ENCODE measurements at regions not wholly inside any gene's neighbourhood (a gene's known extent, or its start where the extent isn't known, plus 50 kb on each side); places are given as distances from the start of the nearest gene placed in this dataset.
"Not testable (repeated sequence)": the region's sequence is repeated elsewhere in the genome, so short reads cannot be mapped to it uniquely, and the experiment has no call there.

DNA sequence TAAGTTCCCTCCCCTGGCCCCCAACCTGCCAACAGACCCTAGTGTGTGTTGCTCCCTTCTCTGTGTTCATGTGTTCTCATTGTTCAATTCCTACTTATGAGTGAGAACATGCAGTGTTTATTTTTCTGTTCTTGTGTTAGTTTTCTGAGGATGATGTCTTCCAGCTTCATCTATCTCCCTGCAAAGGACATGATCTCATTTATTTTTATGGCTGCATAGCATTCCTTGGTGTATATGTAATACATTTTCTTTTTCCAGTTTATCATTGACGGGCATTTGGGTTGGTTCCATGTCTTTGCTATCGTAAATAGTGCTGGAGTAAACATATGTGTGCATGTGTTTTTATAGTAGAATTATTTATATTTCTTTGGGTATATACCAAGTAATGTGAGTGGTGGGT is 602.2 kb downstream of the DSC3 start:
- Histone ChIP-seq H3K79me2 (ENCODE audit: control insufficient read depth, low read length) (no peaks in the 10 kb centered on the region), H3K36me3 (ENCODE audit: control insufficient read depth, low read length) (no peaks in the 10 kb centered on the region), H3K9me3 (ENCODE audit: control insufficient read depth, insufficient read depth, low read length) (no peaks in the 10 kb centered on the region), H3K27me3 (ENCODE audit: control insufficient read depth, low read length) (no peaks in the 10 kb centered on the region), H3K9me2 (replicated peaks; ENCODE audit: control insufficient read depth, low read length) (no peaks in the 10 kb centered on the region), H3K4me1 (ENCODE audit: control insufficient read depth, low read length) (no peaks in the 10 kb centered on the region), H4K20me1 (ENCODE audit: control insufficient read depth, insufficient read depth, low read depth, low read length) (no peaks in the 10 kb centered on the region), H3K27ac (ENCODE audit: low read depth, low read length) (no peak overlapping the region), H3F3A (ENCODE audit: control insufficient read depth, insufficient read depth) (no peaks in the 10 kb centered on the region), H3K4me3 (ENCODE audit: low read length) (no peak overlapping the region), H3K4me2 (ENCODE audit: low read length) (no peak overlapping the region)
- TF ChIP-seq, protein P1, sequence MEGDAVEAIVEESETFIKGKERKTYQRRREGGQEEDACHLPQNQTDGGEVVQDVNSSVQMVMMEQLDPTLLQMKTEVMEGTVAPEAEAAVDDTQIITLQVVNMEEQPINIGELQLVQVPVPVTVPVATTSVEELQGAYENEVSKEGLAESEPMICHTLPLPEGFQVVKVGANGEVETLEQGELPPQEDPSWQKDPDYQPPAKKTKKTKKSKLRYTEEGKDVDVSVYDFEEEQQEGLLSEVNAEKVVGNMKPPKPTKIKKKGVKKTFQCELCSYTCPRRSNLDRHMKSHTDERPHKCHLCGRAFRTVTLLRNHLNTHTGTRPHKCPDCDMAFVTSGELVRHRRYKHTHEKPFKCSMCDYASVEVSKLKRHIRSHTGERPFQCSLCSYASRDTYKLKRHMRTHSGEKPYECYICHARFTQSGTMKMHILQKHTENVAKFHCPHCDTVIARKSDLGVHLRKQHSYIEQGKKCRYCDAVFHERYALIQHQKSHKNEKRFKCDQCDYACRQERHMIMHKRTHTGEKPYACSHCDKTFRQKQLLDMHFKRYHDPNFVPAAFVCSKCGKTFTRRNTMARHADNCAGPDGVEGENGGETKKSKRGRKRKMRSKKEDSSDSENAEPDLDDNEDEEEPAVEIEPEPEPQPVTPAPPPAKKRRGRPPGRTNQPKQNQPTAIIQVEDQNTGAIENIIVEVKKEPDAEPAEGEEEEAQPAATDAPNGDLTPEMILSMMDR (IDR thresholded peaks at IDR 0.05; ENCODE audit: low read depth, low read length, poor library complexity, severe bottlenecking): no peak
- TF ChIP-seq EZH2phosphoT487 (IDR thresholded peaks at IDR 0.05; ENCODE audit: borderline replicate concordance, low read length): no peak

DNA sequence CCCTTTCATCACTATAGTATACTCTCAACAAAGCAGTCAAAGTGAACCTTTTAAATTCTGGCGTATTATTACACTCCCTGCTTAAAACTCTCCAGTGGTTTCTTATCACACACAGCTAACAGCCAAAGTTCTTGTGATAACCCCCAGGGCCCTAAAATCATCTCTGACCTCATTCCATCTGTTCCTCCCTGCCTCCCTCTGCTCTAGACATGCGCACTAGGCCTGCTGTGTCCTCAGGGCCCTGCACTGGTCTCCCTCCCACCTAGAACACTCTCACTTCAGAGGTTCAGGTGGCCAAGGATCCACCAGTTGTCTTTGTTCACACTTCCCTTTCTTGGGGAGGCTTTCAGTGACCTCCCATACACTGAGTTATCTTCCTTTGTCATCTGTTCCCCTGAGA is 603.4 kb downstream of the DSC3 start:
- H4K20me1 ChIP-seq (ENCODE audit: control insufficient read depth, insufficient read depth, low read depth, low read length): no peaks in the 10 kb centered on the region
- H3K4me2 ChIP-seq (ENCODE audit: low read length): no peak overlapping the region
- H3K9me2 ChIP-seq (replicated peaks; ENCODE audit: control insufficient read depth, low read length): no peaks in the 10 kb centered on the region
- no peaks in the 10 kb centered on the region for H3F3A ChIP-seq (ENCODE audit: control insufficient read depth, insufficient read depth)
- H3K36me3 ChIP-seq (ENCODE audit: control insufficient read depth, low read length): no peaks in the 10 kb centered on the region
- H3K4me3 ChIP-seq (ENCODE audit: low read length): no peak overlapping the region
- no peaks in the 10 kb centered on the region for H3K4me1 ChIP-seq (ENCODE audit: control insufficient read depth, low read length)
- no peaks in the 10 kb centered on the region for H3K27me3 ChIP-seq (ENCODE audit: control insufficient read depth, low read length)
- no peaks in the 10 kb centered on the region for H3K79me2 ChIP-seq (ENCODE audit: control insufficient read depth, low read length)
- H3K9me3 ChIP-seq (ENCODE audit: control insufficient read depth, insufficient read depth, low read length): no peaks in the 10 kb centered on the region
- H3K27ac ChIP-seq (ENCODE audit: low read depth, low read length): no peak overlapping the region
- TF ChIP-seq, protein P1 (IDR thresholded peaks at IDR 0.05; ENCODE audit: low read depth, low read length, poor library complexity, severe bottlenecking): no peak
- TF ChIP-seq EZH2phosphoT487 (IDR thresholded peaks at IDR 0.05; ENCODE audit: borderline replicate concordance, low read length): no peak

DNA sequence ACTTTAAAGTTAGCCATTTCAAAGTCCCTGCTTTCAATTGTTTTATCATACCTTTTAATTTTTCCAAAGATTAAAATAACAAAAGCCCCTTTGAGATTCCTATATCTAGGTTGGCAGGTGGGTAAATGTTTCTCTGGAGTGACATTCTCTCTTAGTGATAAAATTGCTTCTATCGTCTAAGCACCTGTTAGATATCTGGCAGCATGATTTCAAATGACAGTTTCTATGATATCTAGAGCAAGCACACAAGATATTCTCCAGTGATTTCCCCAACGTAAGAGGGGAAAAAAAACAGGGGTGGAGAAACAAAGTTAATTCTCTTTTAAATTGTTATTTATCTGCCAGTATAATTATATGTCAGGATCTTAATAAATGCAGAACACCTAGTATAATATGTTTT is 610.2 kb downstream of the DSC3 start:
- TF ChIP-seq EZH2phosphoT487 (IDR thresholded peaks at IDR 0.05; ENCODE audit: borderline replicate concordance, low read length): no peak
- TF ChIP-seq, protein P1 (IDR thresholded peaks at IDR 0.05; ENCODE audit: low read depth, low read length, poor library complexity, severe bottlenecking): no peak
- Histone ChIP-seq H3F3A (ENCODE audit: control insufficient read depth, insufficient read depth) (no peaks in the 10 kb centered on the region), H3K27ac (ENCODE audit: low read depth, low read length) (no peak overlapping the region), H4K20me1 (ENCODE audit: control insufficient read depth, insufficient read depth, low read depth, low read length) (no peaks in the 10 kb centered on the region), H3K27me3 (ENCODE audit: control insufficient read depth, low read length) (no peaks in the 10 kb centered on the region), H3K9me3 (ENCODE audit: control insufficient read depth, insufficient read depth, low read length) (no peaks in the 10 kb centered on the region), H3K79me2 (ENCODE audit: control insufficient read depth, low read length) (no peaks in the 10 kb centered on the region), H3K9me2 (replicated peaks; ENCODE audit: control insufficient read depth, low read length) (no peaks in the 10 kb centered on the region), H3K4me2 (ENCODE audit: low read length) (no peak overlapping the region), H3K4me1 (ENCODE audit: control insufficient read depth, low read length) (no peaks in the 10 kb centered on the region), H3K4me3 (ENCODE audit: low read length) (no peak overlapping the region), H3K36me3 (ENCODE audit: control insufficient read depth, low read length) (no peaks in the 10 kb centered on the region)

DNA sequence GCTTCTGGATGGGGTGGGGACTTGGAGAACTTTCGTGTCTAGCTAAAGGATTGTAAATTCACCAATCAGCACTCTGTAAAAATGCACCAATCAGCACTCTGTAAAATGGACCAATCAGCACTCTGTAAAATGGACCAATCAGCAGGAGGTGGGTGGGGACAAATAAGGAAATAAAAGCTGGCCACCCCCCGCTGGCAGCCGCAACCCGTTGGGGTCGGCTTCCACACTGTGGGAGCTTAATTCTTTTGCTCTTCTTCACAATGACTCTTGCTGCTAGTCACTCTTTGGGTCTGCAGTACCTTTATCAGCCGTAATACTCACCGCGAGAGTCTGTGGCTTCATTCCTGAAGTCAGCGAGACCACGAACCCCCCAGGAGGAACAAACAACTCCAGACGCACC is 623.1 kb downstream of the DSC3 start:
- H3K27ac ChIP-seq (ENCODE audit: low read depth, low read length); H3K4me3 ChIP-seq (ENCODE audit: low read length); H3K4me2 ChIP-seq (ENCODE audit: low read length); H4K20me1 ChIP-seq (ENCODE audit: control insufficient read depth, insufficient read depth, low read depth, low read length); H3K27me3 ChIP-seq (ENCODE audit: control insufficient read depth, low read length); H3K9me3 ChIP-seq (ENCODE audit: control insufficient read depth, insufficient read depth, low read length); H3K4me1 ChIP-seq (ENCODE audit: control insufficient read depth, low read length); H3K79me2 ChIP-seq (ENCODE audit: control insufficient read depth, low read length); H3K36me3 ChIP-seq (ENCODE audit: control insufficient read depth, low read length); H3F3A ChIP-seq (ENCODE audit: control insufficient read depth, insufficient read depth); H3K9me2 ChIP-seq (replicated peaks; ENCODE audit: control insufficient read depth, low read length): not testable (repeated sequence)

Measured in DOHH2 (cell line).